ENCODE measurements at regions not wholly inside any gene's neighbourhood (a gene's known extent, or its start where the extent isn't known, plus 50 kb on each side); places are given as distances from the start of the nearest gene placed in this dataset.
"Not testable (repeated sequence)": the region's sequence is repeated elsewhere in the genome, so short reads cannot be mapped to it uniquely, and the experiment has no call there.

GRCh38 chr5:92023555-92023954, 640.4 kb upstream of the ARRDC3 start:
- 25 to 40% methylated on average over 3 to 5 of the region's 5 CpGs for WGBS, 2 donors (ENCODE audit: low coverage in 1 of 2)
- H3K36me3 ChIP-seq: no peaks in the 10 kb centered on the region

DNA sequence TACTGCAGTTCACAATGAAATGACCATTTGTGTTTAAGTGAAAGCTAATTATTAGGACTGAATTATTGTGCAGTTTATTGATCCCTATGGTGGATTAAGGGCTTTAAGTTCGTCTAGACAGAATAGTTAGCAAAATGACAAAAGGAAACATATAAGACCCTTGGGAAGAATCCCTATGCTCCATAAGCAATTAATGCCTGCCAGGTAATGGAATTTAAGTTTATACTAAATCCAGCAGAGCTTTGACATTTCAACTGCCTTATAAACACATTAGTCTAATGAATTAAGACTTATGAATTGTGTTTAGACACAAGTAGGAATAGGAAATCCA, 640.0 kb upstream of the ARRDC3 start:
- WGBS, 2 donors (ENCODE audit: low coverage in 1 of 2): 33 to 40% methylated on average over 1 of the region's 1 CpG
- Histone ChIP-seq H3K9me3 (no peaks in the 10 kb centered on the region), H3K4me1 (no peaks in the 10 kb centered on the region), H3K27me3 (no peaks in the 10 kb centered on the region), H3K4me3 (no peak overlapping the region), H3K36me3 (no peaks in the 10 kb centered on the region), H3K27ac (no peak overlapping the region)
- ATAC-seq: no peak
- TF ChIP-seq CTCF (IDR thresholded peaks at IDR 0.05) (no peak), POLR2A (IDR thresholded peaks at IDR 0.05) (no peak), POLR2AphosphoS5 (IDR thresholded peaks at IDR 0.05) (no peak), EP300 (IDR thresholded peaks at IDR 0.05) (no peak)

More at GRCh38 chr5:92023555-92023954, 640.4 kb upstream of the ARRDC3 start:
- no peaks in the 10 kb centered on the region for H3K9me3 ChIP-seq
- H3K4me3 ChIP-seq: no peak overlapping the region
- no peak overlapping the region for H3K27ac ChIP-seq
- H3K4me1 ChIP-seq: no peaks in the 10 kb centered on the region
- TF ChIP-seq EP300 (IDR thresholded peaks at IDR 0.05) (no peak), CTCF (IDR thresholded peaks at IDR 0.05) (no peak), POLR2A (IDR thresholded peaks at IDR 0.05) (no peak), POLR2AphosphoS5 (IDR thresholded peaks at IDR 0.05) (no peak)
- no peak for ATAC-seq
- no peaks in the 10 kb centered on the region for H3K27me3 ChIP-seq

DNA sequence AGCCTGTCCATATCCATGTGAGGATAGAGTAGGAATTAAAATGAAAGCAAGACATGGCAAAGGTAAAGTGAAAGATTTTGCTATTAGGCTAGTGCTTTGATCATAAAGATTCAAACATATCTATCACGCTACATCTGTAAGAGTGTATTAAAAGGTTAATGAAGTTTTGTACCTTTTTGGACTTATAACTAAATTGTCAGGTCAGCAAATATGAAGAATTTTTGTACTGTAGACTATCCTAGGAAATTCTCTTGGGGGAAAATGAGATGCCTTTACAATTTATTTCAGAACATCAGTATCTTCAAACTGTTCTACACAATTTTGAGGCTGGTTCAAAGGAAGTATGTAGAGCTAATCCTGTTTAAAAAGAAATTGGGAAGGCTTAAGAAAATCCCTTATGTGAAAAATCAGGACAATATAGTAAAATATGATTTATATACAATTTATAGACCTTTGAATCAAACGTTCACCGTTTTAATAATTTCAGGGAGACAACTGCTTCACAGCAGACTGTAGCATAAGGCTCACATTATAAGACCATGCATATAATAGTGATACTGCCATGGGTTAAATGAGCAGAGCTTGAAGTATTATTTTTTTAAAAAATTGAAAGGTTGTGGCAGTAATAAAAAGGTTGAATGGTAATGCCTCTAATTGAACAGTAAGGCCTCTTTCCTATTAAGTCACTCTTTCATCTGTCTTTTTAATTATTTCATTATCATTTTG, 639.5 kb upstream of the ARRDC3 start:
- no peaks in the 10 kb centered on the region for H3K4me1 ChIP-seq
- H3K4me3 ChIP-seq: no peak overlapping the region
- 62 to 67% methylated on average over 3 of the region's 3 CpGs for WGBS, 2 donors (ENCODE audit: low coverage in 1 of 2)
- no peak overlapping the region for H3K27ac ChIP-seq
- no peak for ATAC-seq
- H3K36me3 ChIP-seq: no peaks in the 10 kb centered on the region
- H3K9me3 ChIP-seq: no peaks in the 10 kb centered on the region
- no peak for TF ChIP-seq CTCF (IDR thresholded peaks at IDR 0.05)
- no peak for TF ChIP-seq POLR2AphosphoS5 (IDR thresholded peaks at IDR 0.05)
- no peak for TF ChIP-seq POLR2A (IDR thresholded peaks at IDR 0.05)
- no peak for TF ChIP-seq EP300 (IDR thresholded peaks at IDR 0.05)
- H3K27me3 ChIP-seq: no peaks in the 10 kb centered on the region

DNA sequence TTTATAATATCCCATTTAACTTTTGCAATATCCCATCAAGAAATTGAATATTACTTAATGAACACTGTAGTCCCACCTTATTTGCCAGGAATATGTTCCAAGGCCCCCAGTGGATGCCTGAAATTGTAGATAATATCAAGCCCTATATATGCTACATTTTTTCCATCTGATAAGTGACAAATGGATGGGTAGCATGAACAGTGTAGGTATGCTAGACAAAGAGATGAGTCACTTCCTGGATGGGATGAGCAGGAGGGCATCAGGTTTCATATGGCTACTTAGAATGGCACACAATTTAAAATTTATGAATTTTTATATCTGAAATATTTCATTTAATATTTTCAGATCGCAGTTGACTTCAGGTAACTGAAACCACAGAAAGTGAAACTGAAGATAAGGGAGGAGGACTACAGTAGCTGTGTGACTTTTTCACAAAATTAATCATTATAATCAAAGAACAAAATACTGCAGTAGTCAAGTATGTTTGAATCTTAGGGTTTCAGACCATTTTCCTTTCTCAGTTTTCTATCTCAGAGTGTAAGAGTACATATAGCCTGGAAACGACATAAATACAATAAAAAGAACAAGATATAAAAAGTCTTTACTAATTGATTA, 636.4 kb upstream of the ARRDC3 start:
- no peaks in the 10 kb centered on the region for H3K36me3 ChIP-seq
- no peak for TF ChIP-seq EP300 (IDR thresholded peaks at IDR 0.05)
- TF ChIP-seq POLR2A (IDR thresholded peaks at IDR 0.05): no peak
- no peak for TF ChIP-seq CTCF (IDR thresholded peaks at IDR 0.05)
- no peak for TF ChIP-seq POLR2AphosphoS5 (IDR thresholded peaks at IDR 0.05)
- WGBS, 2 donors (ENCODE audit: low coverage in 1 of 2): 79% methylated on average over 2 of the region's 2 CpGs
- no peaks in the 10 kb centered on the region for H3K27me3 ChIP-seq
- H3K27ac ChIP-seq: no peak overlapping the region
- H3K9me3 ChIP-seq: no peaks in the 10 kb centered on the region
- H3K4me1 ChIP-seq: no peaks in the 10 kb centered on the region
- H3K4me3 ChIP-seq: no peak overlapping the region
- no peak for ATAC-seq

- H3K36me3 ChIP-seq: no peaks in the 10 kb centered on the region
- no peaks in the 10 kb centered on the region for H3K27me3 ChIP-seq
- H3K9me3 ChIP-seq: no peaks in the 10 kb centered on the region
- no peak overlapping the region for H3K4me3 ChIP-seq
- no peak for TF ChIP-seq POLR2A (IDR thresholded peaks at IDR 0.05)
- TF ChIP-seq POLR2AphosphoS5 (IDR thresholded peaks at IDR 0.05): no peak
- TF ChIP-seq EP300 (IDR thresholded peaks at IDR 0.05): no peak
- TF ChIP-seq CTCF (IDR thresholded peaks at IDR 0.05): no peak
- H3K4me1 ChIP-seq: no peaks in the 10 kb centered on the region
- no peak for ATAC-seq
- H3K27ac ChIP-seq: no peak overlapping the region
Observed at GRCh38 chr5:92017776-92018175, 634.7 kb upstream of the ARRDC3 start.

GRCh38 chr5:92011845-92012244, 628.7 kb upstream of the ARRDC3 start:
- 75 to 100% methylated on average over 1 of the region's 1 CpG for WGBS, 2 donors (ENCODE audit: low coverage in 1 of 2)
- not testable (repeated sequence) for H3K27ac ChIP-seq, H3K4me1 ChIP-seq, ATAC-seq, H3K4me3 ChIP-seq, H3K36me3 ChIP-seq, H3K9me3 ChIP-seq, H3K27me3 ChIP-seq
